Panc1 (cell line): ENCODE measurements at regions not wholly inside any gene's neighbourhood (a gene's known extent, or its start where the extent isn't known, plus 50 kb on each side); places are given as distances from the start of the nearest gene placed in this dataset.

ENCODE experiments used
- POLR2AphosphoS5 ChIP-seq: IDR thresholded peaks from 2 replicates; pipeline ENCODE4 v1.6.1; 2012; ENCODE audit warnings: mild to moderate bottlenecking, low read depth, low read length, moderate library complexity
- TF ChIP-seq, protein P1 (sequence below): fragments of 450-650 bp; IDR thresholded peaks from 2 replicates; pipeline ENCODE4 v1.5.1; 2017; ENCODE audit warnings: mild to moderate bottlenecking
- TF ChIP-seq, protein P2 (sequence below), 2 experiments: IDR thresholded peaks; 2 replicates each; pipeline ENCODE4 v1.6.1; 2011 to 2012; ENCODE audit warnings: low read depth in 2 of 2, control low read depth in 1 of 2, low read length in 1 of 2, mild to moderate bottlenecking in 1 of 2, moderate library complexity in 1 of 2; ENCODE audit not compliant: insufficient read depth in 1 of 2

DNA sequence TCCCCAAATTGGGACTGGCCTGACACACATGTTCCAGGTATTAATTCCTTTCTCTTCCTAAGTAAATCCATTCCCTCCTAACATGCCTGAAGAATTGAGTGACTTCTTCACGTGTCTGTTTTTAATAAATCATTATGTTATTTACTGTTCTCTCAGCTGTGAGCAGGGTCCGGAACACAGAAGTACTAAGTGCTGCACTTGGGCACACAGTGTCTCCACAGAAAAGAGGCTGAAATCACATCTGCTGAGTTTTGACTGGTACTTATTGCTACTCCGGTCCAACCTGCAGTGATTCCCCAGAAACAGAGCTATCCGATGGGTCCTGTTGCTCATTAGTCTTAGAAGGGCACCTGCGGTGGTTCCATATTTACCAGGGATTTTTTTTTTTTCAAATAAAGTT, 202.6 kb downstream of the RBM46 start:
- TF ChIP-seq, protein P1, sequence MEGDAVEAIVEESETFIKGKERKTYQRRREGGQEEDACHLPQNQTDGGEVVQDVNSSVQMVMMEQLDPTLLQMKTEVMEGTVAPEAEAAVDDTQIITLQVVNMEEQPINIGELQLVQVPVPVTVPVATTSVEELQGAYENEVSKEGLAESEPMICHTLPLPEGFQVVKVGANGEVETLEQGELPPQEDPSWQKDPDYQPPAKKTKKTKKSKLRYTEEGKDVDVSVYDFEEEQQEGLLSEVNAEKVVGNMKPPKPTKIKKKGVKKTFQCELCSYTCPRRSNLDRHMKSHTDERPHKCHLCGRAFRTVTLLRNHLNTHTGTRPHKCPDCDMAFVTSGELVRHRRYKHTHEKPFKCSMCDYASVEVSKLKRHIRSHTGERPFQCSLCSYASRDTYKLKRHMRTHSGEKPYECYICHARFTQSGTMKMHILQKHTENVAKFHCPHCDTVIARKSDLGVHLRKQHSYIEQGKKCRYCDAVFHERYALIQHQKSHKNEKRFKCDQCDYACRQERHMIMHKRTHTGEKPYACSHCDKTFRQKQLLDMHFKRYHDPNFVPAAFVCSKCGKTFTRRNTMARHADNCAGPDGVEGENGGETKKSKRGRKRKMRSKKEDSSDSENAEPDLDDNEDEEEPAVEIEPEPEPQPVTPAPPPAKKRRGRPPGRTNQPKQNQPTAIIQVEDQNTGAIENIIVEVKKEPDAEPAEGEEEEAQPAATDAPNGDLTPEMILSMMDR, result no peak
- no peak for TF ChIP-seq POLR2AphosphoS5
- TF ChIP-seq, protein P2, sequence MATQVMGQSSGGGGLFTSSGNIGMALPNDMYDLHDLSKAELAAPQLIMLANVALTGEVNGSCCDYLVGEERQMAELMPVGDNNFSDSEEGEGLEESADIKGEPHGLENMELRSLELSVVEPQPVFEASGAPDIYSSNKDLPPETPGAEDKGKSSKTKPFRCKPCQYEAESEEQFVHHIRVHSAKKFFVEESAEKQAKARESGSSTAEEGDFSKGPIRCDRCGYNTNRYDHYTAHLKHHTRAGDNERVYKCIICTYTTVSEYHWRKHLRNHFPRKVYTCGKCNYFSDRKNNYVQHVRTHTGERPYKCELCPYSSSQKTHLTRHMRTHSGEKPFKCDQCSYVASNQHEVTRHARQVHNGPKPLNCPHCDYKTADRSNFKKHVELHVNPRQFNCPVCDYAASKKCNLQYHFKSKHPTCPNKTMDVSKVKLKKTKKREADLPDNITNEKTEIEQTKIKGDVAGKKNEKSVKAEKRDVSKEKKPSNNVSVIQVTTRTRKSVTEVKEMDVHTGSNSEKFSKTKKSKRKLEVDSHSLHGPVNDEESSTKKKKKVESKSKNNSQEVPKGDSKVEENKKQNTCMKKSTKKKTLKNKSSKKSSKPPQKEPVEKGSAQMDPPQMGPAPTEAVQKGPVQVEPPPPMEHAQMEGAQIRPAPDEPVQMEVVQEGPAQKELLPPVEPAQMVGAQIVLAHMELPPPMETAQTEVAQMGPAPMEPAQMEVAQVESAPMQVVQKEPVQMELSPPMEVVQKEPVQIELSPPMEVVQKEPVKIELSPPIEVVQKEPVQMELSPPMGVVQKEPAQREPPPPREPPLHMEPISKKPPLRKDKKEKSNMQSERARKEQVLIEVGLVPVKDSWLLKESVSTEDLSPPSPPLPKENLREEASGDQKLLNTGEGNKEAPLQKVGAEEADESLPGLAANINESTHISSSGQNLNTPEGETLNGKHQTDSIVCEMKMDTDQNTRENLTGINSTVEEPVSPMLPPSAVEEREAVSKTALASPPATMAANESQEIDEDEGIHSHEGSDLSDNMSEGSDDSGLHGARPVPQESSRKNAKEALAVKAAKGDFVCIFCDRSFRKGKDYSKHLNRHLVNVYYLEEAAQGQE (IDR thresholded peaks at IDR 0.05; ENCODE audit: insufficient read depth in 1 of 2, low read depth in 2 of 2, low read length in 1 of 2), result no peak
